ENCODE measurements at regions not wholly inside any gene's neighbourhood (a gene's known extent, or its start where the extent isn't known, plus 50 kb on each side); places are given as distances from the start of the nearest gene placed in this dataset.

DNA sequence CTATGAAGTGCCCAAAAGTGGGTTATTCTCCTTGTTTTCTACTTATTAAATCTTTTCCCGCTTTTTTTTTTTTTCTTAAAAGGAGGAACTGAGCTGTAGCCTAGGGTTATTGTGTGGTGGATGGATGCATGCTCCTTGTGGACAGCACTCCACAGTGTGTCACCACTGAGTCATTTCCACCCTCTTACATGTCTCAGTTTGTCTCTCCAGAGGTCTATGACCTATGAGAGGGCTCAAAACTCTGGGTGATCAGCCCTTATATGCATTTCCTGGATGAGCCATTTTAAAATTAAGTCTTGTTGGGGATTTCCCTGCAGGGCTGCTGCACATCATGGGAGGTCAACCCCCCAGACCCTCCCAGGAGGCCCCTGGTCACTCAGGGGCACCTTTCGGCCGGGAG is 102.2 kb upstream of the MOCS2 start:
- H3K9me3 ChIP-seq: peaks cover 0 to 12% (median 0%) of the 10 kb centered on the region in 11 donors
- 86 to 87% methylated on average over 3 of the region's 3 CpGs for WGBS, 2 donors
- H3K36me3 ChIP-seq: no peaks in the 10 kb centered on the region
- H3K4me3 ChIP-seq: no peak overlapping the region
- ATAC-seq (no peak), DNase-seq (no peak)
- no peaks in the 10 kb centered on the region for H3K27me3 ChIP-seq
- H3K4me1 ChIP-seq: no peaks in the 10 kb centered on the region
- intact Hi-C loops (cut with DNase I): no loop called here
- H3K27ac ChIP-seq: no peak overlapping the region
- TF ChIP-seq, protein P1, sequence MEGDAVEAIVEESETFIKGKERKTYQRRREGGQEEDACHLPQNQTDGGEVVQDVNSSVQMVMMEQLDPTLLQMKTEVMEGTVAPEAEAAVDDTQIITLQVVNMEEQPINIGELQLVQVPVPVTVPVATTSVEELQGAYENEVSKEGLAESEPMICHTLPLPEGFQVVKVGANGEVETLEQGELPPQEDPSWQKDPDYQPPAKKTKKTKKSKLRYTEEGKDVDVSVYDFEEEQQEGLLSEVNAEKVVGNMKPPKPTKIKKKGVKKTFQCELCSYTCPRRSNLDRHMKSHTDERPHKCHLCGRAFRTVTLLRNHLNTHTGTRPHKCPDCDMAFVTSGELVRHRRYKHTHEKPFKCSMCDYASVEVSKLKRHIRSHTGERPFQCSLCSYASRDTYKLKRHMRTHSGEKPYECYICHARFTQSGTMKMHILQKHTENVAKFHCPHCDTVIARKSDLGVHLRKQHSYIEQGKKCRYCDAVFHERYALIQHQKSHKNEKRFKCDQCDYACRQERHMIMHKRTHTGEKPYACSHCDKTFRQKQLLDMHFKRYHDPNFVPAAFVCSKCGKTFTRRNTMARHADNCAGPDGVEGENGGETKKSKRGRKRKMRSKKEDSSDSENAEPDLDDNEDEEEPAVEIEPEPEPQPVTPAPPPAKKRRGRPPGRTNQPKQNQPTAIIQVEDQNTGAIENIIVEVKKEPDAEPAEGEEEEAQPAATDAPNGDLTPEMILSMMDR (IDR thresholded peaks at IDR 0.05): no peak

DNA sequence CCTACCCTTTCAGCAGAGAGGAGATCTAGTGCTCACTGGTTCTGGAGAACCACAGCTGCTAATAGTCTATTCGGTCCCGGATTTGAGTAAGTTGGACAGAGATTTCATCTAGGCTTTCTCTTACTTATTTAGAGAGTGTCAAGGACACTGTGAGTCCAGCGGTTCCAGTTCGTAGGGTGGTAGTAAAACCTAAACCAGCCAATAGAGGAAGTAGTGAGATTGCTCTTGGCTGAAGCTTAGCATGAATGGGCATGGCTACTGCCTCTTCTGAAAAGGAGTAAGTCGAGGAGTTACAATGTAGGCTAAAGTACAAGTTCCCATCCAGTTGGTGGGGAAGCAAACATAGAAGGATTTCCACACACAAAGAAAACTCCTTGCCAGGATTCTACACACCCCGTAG is 109.6 kb upstream of the MOCS2 start:
- Histone ChIP-seq H3K9me3 (peaks cover 0 to 20% (median 0%) of the 10 kb centered on the region in 11 donors), H3K27ac (no peak overlapping the region), H3K4me1 (no peaks in the 10 kb centered on the region), H3K27me3 (no peaks in the 10 kb centered on the region), H3K4me3 (no peak overlapping the region), H3K36me3 (no peaks in the 10 kb centered on the region)
- 86 to 89% methylated on average over 6 of the region's 6 CpGs for WGBS, 2 donors
- intact Hi-C loops (cut with DNase I): no loop called here
- no peak for ATAC-seq
- TF ChIP-seq, protein P1 (IDR thresholded peaks at IDR 0.05): no peak
- DNase-seq: no peak

DNA sequence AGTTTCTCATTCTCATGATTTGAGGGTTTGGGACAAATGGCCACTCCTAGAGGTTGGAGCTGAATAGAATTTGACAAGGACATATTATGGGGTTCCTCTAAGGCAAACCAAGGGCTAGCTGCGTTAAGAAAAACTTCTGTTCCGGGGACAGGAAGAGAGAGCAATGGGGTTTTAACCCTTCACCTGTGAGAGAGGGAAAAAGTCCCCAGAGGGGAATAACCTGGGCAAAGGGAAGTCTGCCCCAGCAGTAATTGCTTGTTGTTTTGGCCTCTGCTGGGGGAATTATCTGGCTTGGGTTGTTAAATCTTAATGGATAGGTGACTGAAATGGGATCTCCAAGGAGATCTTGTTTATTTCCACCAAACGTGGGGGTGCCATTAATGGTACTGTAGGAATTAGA is 110.1 kb upstream of the MOCS2 start:
- intact Hi-C loops (cut with DNase I): no loop called here

DNA sequence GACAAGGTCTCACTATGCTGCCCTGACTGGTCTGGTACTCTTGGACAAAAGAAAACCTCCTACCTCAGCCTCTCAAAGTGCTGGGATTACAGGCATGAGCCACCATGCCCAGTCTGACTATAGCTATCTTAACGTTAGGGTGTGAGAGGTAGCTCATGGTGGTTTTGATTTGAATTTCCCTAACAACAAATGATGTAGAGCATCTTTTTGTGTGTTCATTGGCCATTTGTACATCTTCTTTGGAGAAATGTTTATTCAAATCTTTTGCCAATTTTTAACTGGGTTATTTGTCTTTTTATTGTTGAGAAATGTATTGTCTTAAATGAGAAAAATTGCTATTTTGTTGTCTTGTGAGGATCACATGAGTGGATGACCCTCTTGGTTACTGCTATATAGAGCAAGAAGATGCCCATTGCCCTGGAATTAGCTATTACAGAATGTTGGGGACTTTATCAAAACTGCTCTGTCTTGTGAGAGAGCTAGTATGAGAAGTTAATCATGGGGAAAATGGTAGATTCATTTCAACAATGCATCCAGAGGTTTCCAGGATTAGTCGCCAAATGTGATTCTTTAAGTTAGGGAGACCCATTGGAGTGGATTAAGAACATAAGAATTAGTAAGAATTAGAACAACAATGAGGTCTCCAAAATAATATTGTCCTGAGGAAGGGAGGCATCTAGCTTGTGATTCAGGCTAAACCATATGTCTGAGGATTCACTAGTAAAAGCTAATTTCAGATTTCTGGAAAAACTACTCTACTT is 124.3 kb upstream of the MOCS2 start:
- Histone ChIP-seq H3K4me3 (no peak overlapping the region), H3K4me1 (no peaks in the 10 kb centered on the region), H3K9me3 (peaks cover 0 to 14% (median 4%) of the 10 kb centered on the region in 11 donors), H3K27ac (no peak overlapping the region), H3K36me3 (no peaks in the 10 kb centered on the region), H3K27me3 (no peaks in the 10 kb centered on the region)
- TF ChIP-seq, protein P1 (IDR thresholded peaks at IDR 0.05): no peak
- ATAC-seq: no peak
- intact Hi-C loops (cut with DNase I): no loop called here
- no peak for DNase-seq
- 61 to 70% methylated on average over 2 of the region's 2 CpGs for WGBS, 2 donors

More for the DNA sequence above, 110.1 kb upstream of the MOCS2 start:
- Histone ChIP-seq H3K36me3 (no peaks in the 10 kb centered on the region), H3K27ac (no peak overlapping the region), H3K4me3 (no peak overlapping the region), H3K27me3 (no peaks in the 10 kb centered on the region), H3K4me1 (no peaks in the 10 kb centered on the region), H3K9me3 (peaks cover 0 to 20% (median 0%) of the 10 kb centered on the region in 11 donors)
- ATAC-seq (no peak), DNase-seq (no peak)
- TF ChIP-seq, protein P1 (IDR thresholded peaks at IDR 0.05): no peak
- 66 to 76% methylated on average over 3 of the region's 3 CpGs for WGBS, 2 donors
